Fibroblast of skin of abdomen (primary cell): ENCODE measurements at regions not wholly inside any gene's neighbourhood (a gene's known extent, or its start where the extent isn't known, plus 50 kb on each side); places are given as distances from the start of the nearest gene placed in this dataset.

Source experiments
- DNase-seq: peaks from one replicate; pipeline ENCODE4 v3.0.0-alpha.2; 2013

DNA sequence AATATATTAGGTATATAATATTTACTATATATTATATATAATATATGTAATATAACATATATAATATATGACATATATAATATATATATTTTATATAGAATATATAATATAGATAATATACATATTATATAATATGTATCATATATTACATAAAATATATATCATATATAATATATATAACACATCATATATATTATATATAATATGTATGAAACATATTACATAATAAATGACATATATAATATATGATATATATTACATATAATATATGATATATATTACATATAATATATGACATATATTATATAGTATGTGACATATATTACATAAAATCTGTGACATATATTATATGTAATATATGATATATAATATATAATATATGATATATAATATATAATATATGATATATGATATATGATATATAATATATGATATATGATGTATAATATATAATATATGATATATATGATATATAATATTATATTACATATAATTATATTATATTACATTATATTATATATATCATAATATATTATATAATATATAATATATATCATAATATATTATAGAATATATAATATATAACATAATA is 119.5 kb upstream of the RIMBP3 start:
- DNase-seq, result no peak

DNA sequence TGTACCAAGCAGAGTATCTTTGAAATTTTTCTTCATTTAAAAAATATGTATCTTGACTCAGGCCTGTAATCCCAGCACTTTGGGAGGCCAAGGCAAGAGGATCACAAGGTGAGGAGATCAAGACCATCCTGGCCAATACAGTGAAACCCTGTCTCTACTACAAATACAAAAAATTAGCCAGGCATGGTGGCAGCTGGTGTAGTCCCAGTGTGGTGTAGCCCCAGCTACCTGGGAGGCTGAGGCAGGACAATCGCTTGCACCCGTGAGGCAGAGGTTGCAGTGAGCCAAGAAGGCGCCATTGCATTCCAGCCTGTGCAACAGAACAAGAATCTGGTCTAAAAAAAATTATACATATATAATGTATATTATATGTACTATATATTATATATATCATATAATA is 118.7 kb upstream of the RIMBP3 start:
- peak; percentile 80 for DNase-seq
